GM13977 (cell line): ENCODE measurements at regions not wholly inside any gene's neighbourhood (a gene's known extent, or its start where the extent isn't known, plus 50 kb on each side); places are given as distances from the start of the nearest gene placed in this dataset.

Experiments
- DNase-seq: peaks from one replicate; pipeline ENCODE4 v3.0.0; 2012; ENCODE audit warnings: low spot score
- in situ Hi-C: fragments of 300-500 bp; cut with MboI; formaldehyde crosslinking; loops from one replicate; pipeline ENCODE4 v1.12.0; 2022; ENCODE audit warnings: low sequenced_read_pairs, low pct_unique_long_range_greater_than_20kb, mixed read lengths, inconsistent platforms; ENCODE audit not compliant: unreplicated experiment
- TF ChIP-seq, protein P1 (sequence below): IDR thresholded peaks from 2 replicates; pipeline ENCODE4 v1.5.1; 2012; ENCODE audit warnings: mild to moderate bottlenecking, control low read depth; ENCODE audit not compliant: insufficient read depth; ENCODE audit errors: extremely low read depth, missing control alignments

DNA sequence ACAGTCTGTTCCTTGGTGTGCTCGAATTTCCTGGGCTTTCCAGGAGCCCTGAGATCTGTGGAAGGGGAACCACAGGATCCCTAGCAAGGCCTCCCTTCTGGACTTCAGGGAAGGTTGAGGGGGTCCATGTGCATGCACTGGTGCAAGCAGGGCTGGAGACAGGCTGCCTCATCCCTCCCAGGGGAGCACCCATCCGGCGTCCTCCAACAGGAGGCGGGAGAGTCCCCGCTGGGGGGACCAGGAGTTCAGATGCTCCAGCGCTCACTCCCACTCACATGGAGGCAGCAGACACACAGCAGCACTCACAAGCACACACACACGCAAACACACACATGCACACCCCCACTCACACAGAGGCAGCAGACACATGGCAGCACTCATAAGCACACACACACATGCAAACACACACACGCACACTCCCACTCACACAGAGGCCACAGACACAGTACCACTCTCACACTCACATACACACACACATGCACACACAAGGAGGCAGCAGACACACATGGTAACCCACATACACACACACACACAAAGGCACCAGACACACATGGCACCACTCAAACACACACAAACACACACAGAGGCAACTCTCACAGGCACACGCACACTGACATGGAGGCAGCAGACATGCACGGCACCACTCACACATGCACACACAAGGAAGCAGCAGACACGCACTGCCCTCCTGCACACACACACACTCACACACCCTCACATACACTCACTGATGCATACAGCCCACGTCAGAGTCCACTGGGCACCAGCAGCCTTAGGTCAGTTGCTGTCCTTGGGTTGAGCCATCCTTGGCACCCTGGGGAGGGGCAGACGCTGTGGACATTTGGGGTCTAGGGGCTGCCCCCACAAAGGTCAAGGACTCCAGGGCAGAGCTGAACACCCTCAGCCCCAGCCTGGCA lies 247.0 kb upstream of the PPP2R2D start:
- DNase-seq, result no peak
- TF ChIP-seq, protein P1, sequence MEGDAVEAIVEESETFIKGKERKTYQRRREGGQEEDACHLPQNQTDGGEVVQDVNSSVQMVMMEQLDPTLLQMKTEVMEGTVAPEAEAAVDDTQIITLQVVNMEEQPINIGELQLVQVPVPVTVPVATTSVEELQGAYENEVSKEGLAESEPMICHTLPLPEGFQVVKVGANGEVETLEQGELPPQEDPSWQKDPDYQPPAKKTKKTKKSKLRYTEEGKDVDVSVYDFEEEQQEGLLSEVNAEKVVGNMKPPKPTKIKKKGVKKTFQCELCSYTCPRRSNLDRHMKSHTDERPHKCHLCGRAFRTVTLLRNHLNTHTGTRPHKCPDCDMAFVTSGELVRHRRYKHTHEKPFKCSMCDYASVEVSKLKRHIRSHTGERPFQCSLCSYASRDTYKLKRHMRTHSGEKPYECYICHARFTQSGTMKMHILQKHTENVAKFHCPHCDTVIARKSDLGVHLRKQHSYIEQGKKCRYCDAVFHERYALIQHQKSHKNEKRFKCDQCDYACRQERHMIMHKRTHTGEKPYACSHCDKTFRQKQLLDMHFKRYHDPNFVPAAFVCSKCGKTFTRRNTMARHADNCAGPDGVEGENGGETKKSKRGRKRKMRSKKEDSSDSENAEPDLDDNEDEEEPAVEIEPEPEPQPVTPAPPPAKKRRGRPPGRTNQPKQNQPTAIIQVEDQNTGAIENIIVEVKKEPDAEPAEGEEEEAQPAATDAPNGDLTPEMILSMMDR, result no peak
- in situ Hi-C loops, result no loop called here

GRCh38 chr10:131654471-131655087 lies 246.2 kb upstream of the PPP2R2D start:
- no peak for DNase-seq
- in situ Hi-C loops, result no loop called here
- TF ChIP-seq, protein P1, result no peak

GRCh38 chr10:131655101-131655849 lies 245.5 kb upstream of the PPP2R2D start:
- DNase-seq, result no peak
- TF ChIP-seq, protein P1, result no peak
- in situ Hi-C loops, result no loop called here

GRCh38 chr10:131656009-131656408 lies 244.8 kb upstream of the PPP2R2D start:
- TF ChIP-seq, protein P1, result no peak
- in situ Hi-C loops, result no loop called here
- no peak for DNase-seq

DNA sequence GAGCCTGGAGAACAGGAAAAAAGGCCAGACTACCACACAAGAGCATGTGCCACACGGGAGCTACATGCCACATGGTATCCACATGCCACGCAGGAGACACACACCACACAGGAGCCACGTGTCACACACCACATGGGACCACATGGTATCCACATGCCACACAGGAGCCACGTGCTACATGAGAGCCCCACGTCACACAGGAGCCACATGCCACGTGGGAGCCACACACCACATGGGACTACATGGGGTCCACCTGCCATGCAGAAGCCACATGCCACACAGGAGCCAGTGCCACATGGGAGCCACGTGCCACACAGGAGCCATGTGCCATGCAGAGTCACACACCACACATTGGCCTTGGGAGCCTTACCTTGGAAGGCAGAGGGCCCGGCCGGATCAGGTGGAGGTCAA lies 244.4 kb upstream of the PPP2R2D start:
- in situ Hi-C loops, result no loop called here
- TF ChIP-seq, protein P1, result no peak

DNA sequence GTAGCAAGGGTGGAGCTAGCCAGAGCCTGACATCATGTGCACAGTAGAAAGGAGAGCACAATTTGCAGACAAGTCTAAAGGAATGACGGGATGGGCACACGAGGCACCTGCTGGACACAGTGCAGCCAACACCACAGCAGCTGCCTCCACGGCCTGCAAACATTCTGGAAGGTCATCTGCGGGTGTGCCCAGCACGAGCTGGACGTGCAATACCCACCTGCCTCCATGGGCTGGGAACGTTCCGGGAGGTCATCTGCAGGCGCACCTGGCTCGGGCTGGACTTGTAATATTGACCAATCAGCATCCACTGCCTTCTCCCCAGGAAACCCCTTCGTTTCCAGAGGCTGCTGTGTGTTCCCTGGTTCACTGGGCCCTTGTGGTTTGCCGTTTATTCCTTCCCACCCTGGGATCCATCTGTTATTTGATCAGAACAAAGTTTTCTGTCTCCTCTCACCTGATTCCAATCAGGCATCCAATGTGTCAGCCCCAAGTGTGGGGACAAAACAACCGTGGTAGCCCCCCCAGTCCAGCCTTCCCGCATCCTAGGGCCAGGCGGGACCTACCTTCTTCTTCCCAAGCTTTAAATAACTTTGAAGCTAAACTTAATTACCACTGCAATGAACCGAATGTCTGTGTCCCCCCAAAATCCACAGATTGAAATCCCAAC lies 243.4 kb upstream of the PPP2R2D start:
- TF ChIP-seq, protein P1, result no peak
- in situ Hi-C loops, result no loop called here
- DNase-seq, result no peak

More for the DNA sequence above, 244.4 kb upstream of the PPP2R2D start:
- no peak for DNase-seq
